Kidney (tissue), 13 donors: ENCODE measurements at regions not wholly inside any gene's neighbourhood (a gene's known extent, or its start where the extent isn't known, plus 50 kb on each side); places are given as distances from the start of the nearest gene placed in this dataset.
A peak's percentile ranks its signal among the peaks of the same experiment; 100 is the strongest.

ENCODE experiments used
- DNase-seq, 5 donors: peaks; one replicate each; pipeline ENCODE4 v3.0.0-alpha.2; 2013 to 2020
- FAIRE-seq: peaks from 2 replicates; lab custom pipeline; 2012; peaks lifted over from hg19 to GRCh38; lab: Jason Lieb, UNC
- H3K27ac ChIP-seq, 2 donors: one replicate each; pipeline ENCODE4 v1.7.0; 2013; ENCODE audit warnings: low read depth in 2 of 2, low read length in 2 of 2, inconsistent platforms in 1 of 2
- H3K27me3 ChIP-seq: one replicate; pipeline ENCODE4 v1.7.1; 2013; ENCODE audit warnings: low read length, inconsistent platforms; ENCODE audit not compliant: control insufficient read depth, insufficient read depth
- H3K36me3 ChIP-seq, 3 donors: one replicate each; pipeline versions ENCODE4 v1.7.0 to v1.7.1; 2013; ENCODE audit warnings: low read length in 3 of 3, control low read depth in 1 of 3, inconsistent platforms in 1 of 3; ENCODE audit not compliant: insufficient read depth in 3 of 3, control insufficient read depth in 2 of 3
- H3K4me1 ChIP-seq, 3 donors: one replicate each; pipeline versions ENCODE4 v1.7.0 to v1.7.1; 2013; ENCODE audit warnings: low read length in 3 of 3, inconsistent platforms in 1 of 3, low read depth in 1 of 3; ENCODE audit not compliant: control insufficient read depth in 2 of 3, insufficient read depth in 2 of 3
- H3K4me3 ChIP-seq, 3 donors: one replicate each; pipeline versions ENCODE4 v1.7.0 to v1.8.1; 2013; ENCODE audit warnings: low read length in 3 of 3, control low read depth in 1 of 3, inconsistent platforms in 1 of 3
- H3K9ac ChIP-seq, 3 donors: one replicate each; pipeline versions ENCODE4 v1.7.0 to v1.7.1; 2013; ENCODE audit warnings: low read length in 3 of 3, control low read depth in 1 of 3, inconsistent platforms in 1 of 3
- H3K9me3 ChIP-seq, 3 donors: one replicate each; pipeline versions ENCODE4 v1.7.0 to v1.7.1; 2013; ENCODE audit warnings: low read length in 3 of 3, control low read depth in 1 of 3, inconsistent platforms in 1 of 3; ENCODE audit not compliant: control insufficient read depth in 2 of 3, insufficient read depth in 1 of 3
- CTCF ChIP-seq: IDR thresholded peaks from 3 replicates; pipeline ENCODE4 v1.5.1; 2012; ENCODE audit warnings: mild to moderate bottlenecking, moderate library complexity, borderline replicate concordance; ENCODE audit not compliant: insufficient read depth; ENCODE audit errors: extremely low read depth
- intact Hi-C: fragments of 100-400 bp; cut with DNase I; formaldehyde crosslinking; loops from one replicate; pipeline ENCODE4 v1.11.1; 2022
- donor health status: control.
- donor health status: control.
- donor health status: control.
- donor health status: control.
- donor health status: control.
- donor health status: DM: yes; HTN: yes; CAD: no.
- donor health status: Normal renal cell carcinoma (clear cell type).

- TF ChIP-seq CTCF: no peak
- Histone ChIP-seq H3K4me1 (no peaks in the 10 kb centered on the region), H3K27ac (no peak overlapping the region), H3K4me3 (no peak overlapping the region), H3K27me3 (no peaks in the 10 kb centered on the region), H3K36me3 (no peaks in the 10 kb centered on the region), H3K9me3 (peaks cover 0 to 5% (median 0%) of the 10 kb centered on the region in 3 donors), H3K9ac (no peak overlapping the region)
- FAIRE-seq: no peak
- no peak for DNase-seq
- intact Hi-C loops: no loop called here
Measured at GRCh38 chr9:113711251-113711650, 164.9 kb upstream of the ZNF618 start.

- no peak overlapping the region for H3K4me3 ChIP-seq
- H3K9ac ChIP-seq: no peak overlapping the region
- H3K9me3 ChIP-seq: peaks cover 0 to 5% (median 0%) of the 10 kb centered on the region in 3 donors
- FAIRE-seq: no peak
- DNase-seq: peak in 1 of 5 donors; percentile 26
- no peak overlapping the region for H3K27ac ChIP-seq
- no peaks in the 10 kb centered on the region for H3K36me3 ChIP-seq
- no peaks in the 10 kb centered on the region for H3K27me3 ChIP-seq
- H3K4me1 ChIP-seq: no peaks in the 10 kb centered on the region
- no peak for TF ChIP-seq CTCF
- intact Hi-C loops: no loop called here
Measured at GRCh38 chr9:113712053-113712452, 164.1 kb upstream of the ZNF618 start.

- Histone ChIP-seq H3K9me3 (peaks cover 0 to 5% (median 0%) of the 10 kb centered on the region in 3 donors), H3K27ac (no peak overlapping the region), H3K27me3 (no peaks in the 10 kb centered on the region), H3K36me3 (no peaks in the 10 kb centered on the region), H3K9ac (no peak overlapping the region), H3K4me1 (no peaks in the 10 kb centered on the region), H3K4me3 (no peak overlapping the region)
- DNase-seq (no peak), FAIRE-seq (no peak)
- intact Hi-C loops: no loop called here
- TF ChIP-seq CTCF: no peak
Measured at GRCh38 chr9:113715086-113715485, 161.0 kb upstream of the ZNF618 start.

GRCh38 chr9:113719919-113720318, 156.2 kb upstream of the ZNF618 start:
- intact Hi-C loops: no loop called here
- DNase-seq (no peak), FAIRE-seq (no peak)
- Histone ChIP-seq H3K9me3 (peaks cover 0 to 5% (median 0%) of the 10 kb centered on the region in 3 donors), H3K4me1 (no peaks in the 10 kb centered on the region), H3K4me3 (no peak overlapping the region), H3K27me3 (no peaks in the 10 kb centered on the region), H3K36me3 (no peaks in the 10 kb centered on the region), H3K27ac (no peak overlapping the region), H3K9ac (no peak overlapping the region)
- no peak for TF ChIP-seq CTCF
